Smooth muscle cell (in vitro differentiated cells): ENCODE measurements at regions not wholly inside any gene's neighbourhood (a gene's known extent, or its start where the extent isn't known, plus 50 kb on each side); places are given as distances from the start of the nearest gene placed in this dataset.

Experiments
- DNase-seq: peaks from one replicate; lab custom pipeline; 2025; ENCODE audit not compliant: unreplicated experiment; lab: John Stamatoyannopoulos, UW
- H2AFZ ChIP-seq: fragments of 200-600 bp; sonication (generic); 2 replicates; pipeline ENCODE4 v1.6.0; 2016; ENCODE audit warnings: antibody characterized with exemption, low read depth, mild to moderate bottlenecking
- H3F3A ChIP-seq: fragments of 200-600 bp; sonication (generic); 2 replicates; pipeline ENCODE4 v1.6.0; 2017; ENCODE audit warnings: antibody characterized with exemption, low read depth
- H3K27ac ChIP-seq: fragments of 200-600 bp; sonication (generic); 2 replicates; pipeline ENCODE4 v1.5.1; 2016; ENCODE audit warnings: low read depth, mild to moderate bottlenecking
- H3K27me3 ChIP-seq: fragments of 200-600 bp; sonication (generic); 2 replicates; pipeline ENCODE4 v1.6.1; 2016; ENCODE audit warnings: low read depth, mild to moderate bottlenecking
- H3K36me3 ChIP-seq: fragments of 200-600 bp; sonication (generic); 2 replicates; pipeline ENCODE4 v1.5.1; 2016; ENCODE audit warnings: low read depth
- H3K4me1 ChIP-seq: fragments of 200-600 bp; sonication (generic); 2 replicates; pipeline ENCODE4 v1.5.1; 2016; ENCODE audit warnings: low read depth
- H3K4me2 ChIP-seq: fragments of 200-600 bp; sonication (generic); 2 replicates; pipeline ENCODE4 v1.6.0; 2016; ENCODE audit warnings: mild to moderate bottlenecking
- H3K4me3 ChIP-seq: fragments of 200-600 bp; sonication (generic); 2 replicates; pipeline ENCODE4 v1.5.1; 2016; ENCODE audit warnings: mild to moderate bottlenecking
- H3K79me2 ChIP-seq: fragments of 200-600 bp; sonication (generic); 2 replicates; pipeline ENCODE4 v1.6.0; 2016; ENCODE audit warnings: low read depth, mild to moderate bottlenecking
- H3K9ac ChIP-seq: fragments of 200-600 bp; sonication (generic); 2 replicates; pipeline ENCODE4 v1.6.0; 2016; ENCODE audit warnings: low read depth
- H3K9me3 ChIP-seq: fragments of 200-600 bp; sonication (generic); replicated peaks from 2 replicates; pipeline ENCODE4 v1.5.1; 2016; ENCODE audit warnings: low read depth
- H4K20me1 ChIP-seq: fragments of 200-600 bp; sonication (generic); 2 replicates; pipeline ENCODE4 v1.6.0; 2016; ENCODE audit warnings: low read depth
- CTCF ChIP-seq: fragments of 200-600 bp; sonication (generic); IDR thresholded peaks from 2 replicates; pipeline ENCODE4 v1.5.1; 2017; ENCODE audit warnings: borderline replicate concordance, mild to moderate bottlenecking, antibody characterized with exemption; ENCODE audit not compliant: insufficient read depth, poor library complexity, severe bottlenecking
- WGBS: methylation state at CpG from one replicate; pipeline ENCODE4 v1.1.7; 2016; ENCODE audit warnings: low lambda C conversion rate; 5-methylcytosine and 5-hydroxymethylcytosine counted together

GRCh38 chr3:66931291-66931690 is 66.8 kb upstream of the KBTBD8 start:
- Histone ChIP-seq H3K79me2 (no peaks in the 10 kb centered on the region), H3K36me3 (no peaks in the 10 kb centered on the region), H3K4me1 (peaks cover 29% of the 10 kb centered on the region), H3K27ac (no peak overlapping the region), H3K9ac (no peak overlapping the region), H3K27me3 (no peaks in the 10 kb centered on the region), H2AFZ (no peak overlapping the region), H4K20me1 (no peaks in the 10 kb centered on the region), H3K4me3 (no peak overlapping the region), H3F3A (no peaks in the 10 kb centered on the region), H3K9me3 (no peaks in the 10 kb centered on the region), H3K4me2 (no peak overlapping the region)
- 51% methylated on average over 5 of the region's 5 CpGs for WGBS
- no peak for DNase-seq
- TF ChIP-seq CTCF: no peak

- Histone ChIP-seq H3K79me2 (no peaks in the 10 kb centered on the region), H3K4me3 (no peak overlapping the region), H3K9me3 (no peaks in the 10 kb centered on the region), H3K4me1 (peaks cover 29% of the 10 kb centered on the region), H2AFZ (no peak overlapping the region), H3K36me3 (no peaks in the 10 kb centered on the region), H3K27ac (no peak overlapping the region), H4K20me1 (no peaks in the 10 kb centered on the region), H3K4me2 (no peak overlapping the region), H3K9ac (no peak overlapping the region), H3K27me3 (no peaks in the 10 kb centered on the region), H3F3A (no peaks in the 10 kb centered on the region)
- DNase-seq: no peak
- WGBS: 82% methylated on average over 1 of the region's 1 CpG
- no peak for TF ChIP-seq CTCF
Observed at GRCh38 chr3:66931699-66932098, 66.4 kb upstream of the KBTBD8 start.

- no peak overlapping the region for H3K4me3 ChIP-seq
- no peaks in the 10 kb centered on the region for H3F3A ChIP-seq
- H4K20me1 ChIP-seq: no peaks in the 10 kb centered on the region
- TF ChIP-seq CTCF: no peak
- no peak for DNase-seq
- peaks cover 29% of the 10 kb centered on the region for H3K4me1 ChIP-seq
- no peak overlapping the region for H3K27ac ChIP-seq
- no peaks in the 10 kb centered on the region for H3K79me2 ChIP-seq
- no peaks in the 10 kb centered on the region for H3K36me3 ChIP-seq
- no peak overlapping the region for H3K4me2 ChIP-seq
- no peaks in the 10 kb centered on the region for H3K27me3 ChIP-seq
- H3K9ac ChIP-seq: no peak overlapping the region
- H3K9me3 ChIP-seq: no peaks in the 10 kb centered on the region
- no peak overlapping the region for H2AFZ ChIP-seq
Observed at GRCh38 chr3:66933233-66933632, 64.9 kb upstream of the KBTBD8 start.

- 100% methylated on average over 1 of the region's 1 CpG for WGBS
- H3K9me3 ChIP-seq: no peaks in the 10 kb centered on the region
- no peak overlapping the region for H2AFZ ChIP-seq
- no peaks in the 10 kb centered on the region for H3K36me3 ChIP-seq
- no peak for TF ChIP-seq CTCF
- no peaks in the 10 kb centered on the region for H3K27me3 ChIP-seq
- H3K4me3 ChIP-seq: no peak overlapping the region
- DNase-seq: no peak
- no peak overlapping the region for H3K27ac ChIP-seq
- peaks cover 29% of the 10 kb centered on the region for H3K4me1 ChIP-seq
- no peaks in the 10 kb centered on the region for H3F3A ChIP-seq
- no peak overlapping the region for H3K4me2 ChIP-seq
- no peaks in the 10 kb centered on the region for H4K20me1 ChIP-seq
- H3K79me2 ChIP-seq: no peaks in the 10 kb centered on the region
- H3K9ac ChIP-seq: no peak overlapping the region
Observed at GRCh38 chr3:66934041-66934440, 64.1 kb upstream of the KBTBD8 start.
